Caco-2 (cell line): ENCODE measurements at regions not wholly inside any gene's neighbourhood (a gene's known extent, or its start where the extent isn't known, plus 50 kb on each side); places are given as distances from the start of the nearest gene placed in this dataset.

Source experiments
- BruUV-seq: library from RNA; stranded (reverse); fragments of 400-500 nt; replicated peaks from 2 replicates; lab custom pipeline; 2021; lab: Mats Ljungman, UMichigan
- CTCF ChIA-PET: fragments of 300-600 bp; sonication (Branson Sonifier 250); formaldehyde crosslinking; loops from one replicate; lab custom pipeline; 2022; ENCODE audit warnings: antibody characterized with exemption; lab: Charles Lee
- POLR2A ChIA-PET: fragments of 300-600 bp; sonication (Branson Sonifier 250); formaldehyde crosslinking; loops from one replicate; lab custom pipeline; 2022; ENCODE audit warnings: antibody characterized with exemption; lab: Charles Lee
- DNase-seq, 2 experiments: peaks; one replicate each; pipeline versions ENCODE4 v3.0.0 to v3.0.0-alpha.2; 2020 to 2022
- H3K27me3 ChIP-seq: replicated peaks from 2 replicates; pipeline ENCODE4 v1.6.0; 2011; ENCODE audit warnings: low read length; ENCODE audit not compliant: control insufficient read depth, insufficient read depth
- H3K36me3 ChIP-seq: 2 replicates; pipeline ENCODE4 v1.5.1; 2011; ENCODE audit warnings: low read length; ENCODE audit not compliant: control insufficient read depth, insufficient read depth
- H3K4me1 ChIP-seq: fragments of 250-450 bp; sonication (Bioruptor Pico); 2 replicates; pipeline ENCODE4 v1.5.1; 2020; ENCODE audit warnings: mild to moderate bottlenecking
- H3K4me3 ChIP-seq: 2 replicates; pipeline ENCODE4 v1.5.1; 2011; ENCODE audit warnings: low read depth, mild to moderate bottlenecking, control low read depth, low read length
- H3K9me3 ChIP-seq: fragments of 250-450 bp; sonication (Bioruptor Pico); 2 replicates; pipeline ENCODE4 v1.5.1; 2020; ENCODE audit warnings: mild to moderate bottlenecking, moderate library complexity
- H3K27ac Mint-ChIP-seq: one replicate; pipeline ENCODE4 v1.8.0; 2022; ENCODE audit warnings: mixed read lengths; ENCODE audit not compliant: unreplicated experiment
- H3K27me3 Mint-ChIP-seq: one replicate; pipeline ENCODE4 v1.8.0; 2022; ENCODE audit warnings: mixed read lengths; ENCODE audit not compliant: insufficient read depth, unreplicated experiment
- H3K36me3 Mint-ChIP-seq: one replicate; pipeline ENCODE4 v1.8.0; 2022; ENCODE audit warnings: mild to moderate bottlenecking, mixed read lengths; ENCODE audit not compliant: insufficient read depth, unreplicated experiment
- H3K4me1 Mint-ChIP-seq: one replicate; pipeline ENCODE4 v1.8.0; 2022; ENCODE audit warnings: low read depth, mixed read lengths; ENCODE audit not compliant: unreplicated experiment
- H3K4me3 Mint-ChIP-seq: one replicate; pipeline ENCODE4 v1.8.0; 2022; ENCODE audit warnings: mild to moderate bottlenecking, moderate library complexity, mixed read lengths; ENCODE audit not compliant: unreplicated experiment
- H3K9me3 Mint-ChIP-seq: one replicate; pipeline ENCODE4 v1.8.0; 2022; ENCODE audit warnings: mixed read lengths; ENCODE audit not compliant: unreplicated experiment
- intact Hi-C: fragments of 100-400 bp; cut with micrococcal nuclease; formaldehyde crosslinking; loops from one replicate; pipeline ENCODE4 v1.10.0; 2022; ENCODE audit not compliant: unreplicated experiment
- TF ChIP-seq, protein P1 (sequence below), 2 experiments: fragments of 200-600 bp in 1 of 2; IDR thresholded peaks; 1 replicate in 1 of 2; 2 replicates in 1 of 2; pipeline versions ENCODE4 v1.5.1 to v1.8.0; 2011 to 2022; ENCODE audit warnings: antibody characterized with exemption in 1 of 2, control low read depth in 1 of 2, inconsistent platforms in 1 of 2, low read depth in 1 of 2, low read length in 1 of 2, mild to moderate bottlenecking in 1 of 2, moderate library complexity in 1 of 2; ENCODE audit not compliant: insufficient read depth in 1 of 2, severe bottlenecking in 1 of 2, unreplicated experiment in 1 of 2

- no peak for DNase-seq
- POLR2A ChIA-PET, result no interaction called here
- CTCF ChIA-PET, result no interaction called here
Measured at GRCh38 chr16:86965331-86965730, 351.9 kb downstream of the C16orf95 start.

DNA sequence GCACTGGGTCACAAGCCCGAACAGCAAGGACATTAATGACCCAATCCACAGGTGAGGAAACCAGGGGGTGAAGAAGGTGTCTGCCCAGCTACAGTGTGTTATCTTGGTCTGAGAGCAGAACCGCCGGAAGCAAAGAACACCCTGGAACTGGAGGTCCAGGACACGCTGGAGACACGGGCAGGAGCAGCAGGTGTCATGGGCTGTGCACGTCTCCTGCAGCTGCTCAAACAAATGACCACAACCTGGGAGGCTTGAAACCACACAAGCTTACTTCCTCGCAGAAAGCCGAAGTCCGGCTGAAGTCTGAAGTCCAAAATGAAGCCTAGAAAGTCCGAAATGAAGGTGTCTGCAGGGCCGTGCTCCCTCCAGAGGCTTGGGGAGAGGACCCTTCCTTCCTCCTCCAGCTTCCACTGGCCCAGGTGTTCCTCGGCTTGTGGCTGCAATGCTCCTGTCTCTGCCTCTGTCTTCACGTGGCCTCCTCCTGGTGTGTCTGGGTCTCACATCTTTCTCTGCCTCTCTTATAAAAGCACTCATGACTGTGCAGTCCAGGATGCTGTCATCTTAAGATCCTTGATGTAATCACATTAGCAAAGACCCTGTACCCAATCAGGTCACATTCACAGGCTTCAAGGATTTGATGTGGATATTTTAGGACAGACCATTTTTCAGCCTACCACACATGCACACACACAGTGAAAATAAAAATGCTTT, 351.2 kb downstream of the C16orf95 start:
- TF ChIP-seq, protein P1, sequence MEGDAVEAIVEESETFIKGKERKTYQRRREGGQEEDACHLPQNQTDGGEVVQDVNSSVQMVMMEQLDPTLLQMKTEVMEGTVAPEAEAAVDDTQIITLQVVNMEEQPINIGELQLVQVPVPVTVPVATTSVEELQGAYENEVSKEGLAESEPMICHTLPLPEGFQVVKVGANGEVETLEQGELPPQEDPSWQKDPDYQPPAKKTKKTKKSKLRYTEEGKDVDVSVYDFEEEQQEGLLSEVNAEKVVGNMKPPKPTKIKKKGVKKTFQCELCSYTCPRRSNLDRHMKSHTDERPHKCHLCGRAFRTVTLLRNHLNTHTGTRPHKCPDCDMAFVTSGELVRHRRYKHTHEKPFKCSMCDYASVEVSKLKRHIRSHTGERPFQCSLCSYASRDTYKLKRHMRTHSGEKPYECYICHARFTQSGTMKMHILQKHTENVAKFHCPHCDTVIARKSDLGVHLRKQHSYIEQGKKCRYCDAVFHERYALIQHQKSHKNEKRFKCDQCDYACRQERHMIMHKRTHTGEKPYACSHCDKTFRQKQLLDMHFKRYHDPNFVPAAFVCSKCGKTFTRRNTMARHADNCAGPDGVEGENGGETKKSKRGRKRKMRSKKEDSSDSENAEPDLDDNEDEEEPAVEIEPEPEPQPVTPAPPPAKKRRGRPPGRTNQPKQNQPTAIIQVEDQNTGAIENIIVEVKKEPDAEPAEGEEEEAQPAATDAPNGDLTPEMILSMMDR (IDR thresholded peaks at IDR 0.05; ENCODE audit: insufficient read depth in 1 of 2, low read depth in 1 of 2, low read length in 1 of 2, severe bottlenecking in 1 of 2, unreplicated experiment in 1 of 2), result no peak
- Mint-ChIP-seq H3K4me1 (peaks cover 7% of the 10 kb centered on the region), H3K27ac (no peak overlapping the region), H3K4me3 (no peak overlapping the region), H3K36me3 (no peaks in the 10 kb centered on the region), H3K27me3 (peaks cover 3% of the 10 kb centered on the region), H3K9me3 (no peaks in the 10 kb centered on the region)
- POLR2A ChIA-PET, result no interaction called here
- Histone ChIP-seq H3K9me3 (no peaks in the 10 kb centered on the region), H3K36me3 (no peaks in the 10 kb centered on the region), H3K4me1 (peaks cover 12% of the 10 kb centered on the region; the same call in 1 of the 2 replicates), H3K4me3 (no peak overlapping the region), H3K27me3 (no peaks in the 10 kb centered on the region)
- DNase-seq, result peak in 1 of 2 experiments; percentile 53
- BruUV-seq, result no TSS peak
- intact Hi-C loops, result no loop called here
- CTCF ChIA-PET, result no interaction called here

More at GRCh38 chr16:86965331-86965730, 351.9 kb downstream of the C16orf95 start:
- Histone ChIP-seq H3K4me3 (no peak overlapping the region), H3K4me1 (peaks cover 12% of the 10 kb centered on the region; the same call in 1 of the 2 replicates), H3K36me3 (no peaks in the 10 kb centered on the region), H3K9me3 (no peaks in the 10 kb centered on the region), H3K27me3 (no peaks in the 10 kb centered on the region)
- intact Hi-C loops, result no loop called here
- Mint-ChIP-seq H3K4me1 (peaks cover 7% of the 10 kb centered on the region), H3K36me3 (no peaks in the 10 kb centered on the region), H3K27me3 (peaks cover 3% of the 10 kb centered on the region), H3K4me3 (no peak overlapping the region), H3K9me3 (no peaks in the 10 kb centered on the region), H3K27ac (no peak overlapping the region)
- BruUV-seq, result no TSS peak
- TF ChIP-seq, protein P1 (IDR thresholded peaks at IDR 0.05; ENCODE audit: insufficient read depth in 1 of 2, low read depth in 1 of 2, low read length in 1 of 2, severe bottlenecking in 1 of 2, unreplicated experiment in 1 of 2), result no peak

GRCh38 chr16:86966777-86967176, 350.4 kb downstream of the C16orf95 start:
- Mint-ChIP-seq H3K27me3 (no peaks in the 10 kb centered on the region), H3K36me3 (no peaks in the 10 kb centered on the region), H3K9me3 (peaks cover 3% of the 10 kb centered on the region), H3K4me3 (no peak overlapping the region), H3K27ac (no peak overlapping the region), H3K4me1 (peaks cover 7% of the 10 kb centered on the region)
- Histone ChIP-seq H3K9me3 (no peaks in the 10 kb centered on the region), H3K4me1 (peaks cover 12% of the 10 kb centered on the region; the same call in 1 of the 2 replicates), H3K27me3 (no peaks in the 10 kb centered on the region), H3K4me3 (no peak overlapping the region), H3K36me3 (no peaks in the 10 kb centered on the region)
- POLR2A ChIA-PET, result no interaction called here
- no peak for DNase-seq
- BruUV-seq, result no TSS peak
- TF ChIP-seq, protein P1 (IDR thresholded peaks at IDR 0.05; ENCODE audit: insufficient read depth in 1 of 2, low read depth in 1 of 2, low read length in 1 of 2, severe bottlenecking in 1 of 2, unreplicated experiment in 1 of 2), result no peak
- CTCF ChIA-PET, result interaction anchor here (0.6 kb wide), 1 partner anchor 390 kb away, joined by 5 read pairs; no protein-coding TSS in a partner anchor
- intact Hi-C loops, result no loop called here
